SU-DHL-6 (cell line): ENCODE measurements at regions not wholly inside any gene's neighbourhood (a gene's known extent, or its start where the extent isn't known, plus 50 kb on each side); places are given as distances from the start of the nearest gene placed in this dataset.

ENCODE experiments used
- CTCF ChIP-seq: fragments of 200-600 bp; sonication (generic); IDR thresholded peaks from one replicate; pipeline ENCODE4 v1.5.1; 2017; ENCODE audit warnings: antibody characterized with exemption, mild to moderate bottlenecking, low read length, moderate library complexity; ENCODE audit not compliant: insufficient read depth, poor library complexity, severe bottlenecking
- EZH2phosphoT487 ChIP-seq: fragments of 200-600 bp; sonication (generic), shearing (Covaris generic); conservative IDR thresholded peaks from 2 replicates; pipeline ENCODE4 v1.6.1; 2018; ENCODE audit warnings: mild to moderate bottlenecking, antibody characterized with exemption, low read length, moderate library complexity, mixed read lengths

- TF ChIP-seq CTCF: no peak
- TF ChIP-seq EZH2phosphoT487: no peak
Observed at GRCh38 chr7:22630069-22630468, 96.9 kb upstream of the IL6 start.
